ENCODE measurements at regions not wholly inside any gene's neighbourhood (a gene's known extent, or its start where the extent isn't known, plus 50 kb on each side); places are given as distances from the start of the nearest gene placed in this dataset.

DNA sequence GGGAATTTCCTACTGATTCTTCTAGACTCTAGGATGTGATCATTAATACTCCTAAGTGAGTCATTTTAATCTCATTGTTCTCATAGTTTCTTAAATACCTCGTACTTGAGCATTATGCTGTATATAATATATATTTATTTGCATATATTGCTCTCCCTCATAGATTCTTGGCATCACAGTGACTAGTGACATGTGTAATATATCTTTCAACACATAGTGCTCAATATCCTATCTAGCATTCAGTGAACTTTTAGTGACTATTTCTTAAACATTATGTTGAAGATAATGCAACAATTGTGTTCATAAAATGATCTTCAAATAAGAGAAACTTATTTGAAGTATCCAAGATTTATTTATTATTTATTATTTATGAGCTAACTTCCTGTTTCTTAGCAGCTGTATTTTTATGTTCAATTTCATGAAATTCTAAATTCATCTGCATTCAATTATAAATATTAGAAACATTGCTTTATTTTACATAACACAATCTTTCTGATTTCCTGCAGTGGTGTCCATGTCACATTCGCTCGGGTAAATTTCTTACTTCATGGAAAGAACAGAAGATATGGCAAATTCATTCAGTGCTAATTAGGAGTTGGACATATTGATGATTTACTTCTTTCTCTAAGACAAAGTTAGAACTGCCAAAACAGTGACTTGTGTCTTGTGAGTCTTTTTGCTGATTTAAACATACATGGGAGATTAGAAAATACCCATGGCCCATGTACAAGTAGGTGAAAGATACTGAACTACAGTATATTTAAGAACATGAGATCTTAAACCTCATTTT, 1095.5 kb upstream of the IGFBP7 start:
- no peaks in the 10 kb centered on the region for H3K27me3 ChIP-seq (ENCODE audit: control insufficient read depth in 1 of 2, insufficient read depth in 2 of 2, low read length in 2 of 2)
- H3K9ac ChIP-seq (ENCODE audit: low read length): no peak overlapping the region
- H3K27ac ChIP-seq (ENCODE audit: low read depth, low read length): no peak overlapping the region
- H3K9me3 ChIP-seq (ENCODE audit: low read length): no peaks in the 10 kb centered on the region
- H3K36me3 ChIP-seq (ENCODE audit: insufficient read depth, low read length): no peaks in the 10 kb centered on the region
- H3K4me1 ChIP-seq (ENCODE audit: insufficient read depth, low read length): no peaks in the 10 kb centered on the region
- no peak overlapping the region for H3K4me3 ChIP-seq (ENCODE audit: low read depth in 1 of 2, low read length in 2 of 2)

DNA sequence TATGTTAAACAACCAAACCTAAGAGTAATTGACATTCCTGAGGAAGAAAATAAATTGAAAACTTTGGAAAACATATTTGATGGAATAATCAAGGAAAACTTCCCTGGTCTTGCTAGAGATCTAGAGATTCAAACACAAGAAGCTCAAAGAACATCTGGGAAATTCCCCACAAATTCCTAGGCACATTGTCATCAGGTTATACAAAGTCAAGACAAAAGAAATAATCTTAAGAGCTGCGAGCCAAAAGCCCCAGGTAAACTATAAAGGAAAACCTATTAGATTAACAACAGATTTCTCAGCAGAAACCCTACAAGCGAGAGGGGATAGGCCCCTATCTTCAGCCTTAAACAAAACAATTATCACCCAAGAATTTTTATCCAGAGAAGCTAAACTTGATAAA, 1082.0 kb upstream of the IGFBP7 start:
- Histone ChIP-seq H3K4me3 (ENCODE audit: low read depth in 1 of 2, low read length in 2 of 2) (no peak overlapping the region), H3K9me3 (ENCODE audit: low read length) (no peaks in the 10 kb centered on the region), H3K27me3 (ENCODE audit: control insufficient read depth in 1 of 2, insufficient read depth in 2 of 2, low read length in 2 of 2) (no peaks in the 10 kb centered on the region), H3K36me3 (ENCODE audit: insufficient read depth, low read length) (no peaks in the 10 kb centered on the region), H3K4me1 (ENCODE audit: insufficient read depth, low read length) (no peaks in the 10 kb centered on the region), H3K27ac (ENCODE audit: low read depth, low read length) (no peak overlapping the region), H3K9ac (ENCODE audit: low read length) (no peak overlapping the region)

DNA sequence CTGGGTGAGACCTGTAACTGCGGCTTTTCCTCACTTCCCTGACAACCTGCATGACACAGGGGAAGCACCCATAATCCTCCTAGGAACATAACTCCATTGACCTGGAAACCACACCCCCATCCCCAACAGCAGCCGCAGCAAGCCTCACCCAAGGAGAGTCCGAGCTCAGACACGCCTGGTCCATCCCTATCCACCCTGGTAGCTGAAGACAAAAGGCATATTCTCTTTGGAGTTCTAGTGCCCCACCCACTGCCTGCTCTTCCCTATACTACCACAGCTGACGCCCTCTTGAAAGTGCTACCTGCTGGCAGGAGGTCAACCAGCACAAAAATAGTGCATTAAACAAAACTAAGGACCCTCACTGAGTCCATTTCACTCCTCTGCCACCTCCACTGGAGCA, 1080.9 kb upstream of the IGFBP7 start:
- no peaks in the 10 kb centered on the region for H3K4me1 ChIP-seq (ENCODE audit: insufficient read depth, low read length)
- H3K27me3 ChIP-seq (ENCODE audit: control insufficient read depth in 1 of 2, insufficient read depth in 2 of 2, low read length in 2 of 2): no peaks in the 10 kb centered on the region
- H3K9ac ChIP-seq (ENCODE audit: low read length): no peak overlapping the region
- no peaks in the 10 kb centered on the region for H3K9me3 ChIP-seq (ENCODE audit: low read length)
- no peaks in the 10 kb centered on the region for H3K36me3 ChIP-seq (ENCODE audit: insufficient read depth, low read length)
- H3K27ac ChIP-seq (ENCODE audit: low read depth, low read length): no peak overlapping the region
- H3K4me3 ChIP-seq (ENCODE audit: low read depth in 1 of 2, low read length in 2 of 2): no peak overlapping the region

DNA sequence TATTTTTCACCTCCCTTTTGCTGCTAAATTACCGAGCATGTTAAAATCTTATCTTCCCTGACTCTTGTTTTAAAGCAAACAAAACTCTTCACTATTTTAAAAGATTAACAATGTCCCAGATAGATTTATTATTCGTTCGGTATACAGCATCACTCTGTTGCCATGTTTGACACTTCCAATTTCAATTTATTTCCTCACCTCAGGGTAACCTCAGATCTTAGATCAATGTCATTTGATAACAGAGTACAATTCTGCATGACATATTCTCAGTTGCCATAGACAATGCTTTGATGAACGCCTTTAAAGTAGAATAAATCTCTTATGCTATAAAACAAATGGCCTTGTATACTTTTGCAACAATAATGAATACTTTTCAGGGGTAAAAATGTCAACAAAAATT, 1078.1 kb upstream of the IGFBP7 start:
- no peaks in the 10 kb centered on the region for H3K36me3 ChIP-seq (ENCODE audit: insufficient read depth, low read length)
- H3K4me3 ChIP-seq (ENCODE audit: low read depth in 1 of 2, low read length in 2 of 2): no peak overlapping the region
- H3K9ac ChIP-seq (ENCODE audit: low read length): no peak overlapping the region
- no peaks in the 10 kb centered on the region for H3K4me1 ChIP-seq (ENCODE audit: insufficient read depth, low read length)
- H3K27me3 ChIP-seq (ENCODE audit: control insufficient read depth in 1 of 2, insufficient read depth in 2 of 2, low read length in 2 of 2): no peaks in the 10 kb centered on the region
- H3K27ac ChIP-seq (ENCODE audit: low read depth, low read length): no peak overlapping the region
- no peaks in the 10 kb centered on the region for H3K9me3 ChIP-seq (ENCODE audit: low read length)

DNA sequence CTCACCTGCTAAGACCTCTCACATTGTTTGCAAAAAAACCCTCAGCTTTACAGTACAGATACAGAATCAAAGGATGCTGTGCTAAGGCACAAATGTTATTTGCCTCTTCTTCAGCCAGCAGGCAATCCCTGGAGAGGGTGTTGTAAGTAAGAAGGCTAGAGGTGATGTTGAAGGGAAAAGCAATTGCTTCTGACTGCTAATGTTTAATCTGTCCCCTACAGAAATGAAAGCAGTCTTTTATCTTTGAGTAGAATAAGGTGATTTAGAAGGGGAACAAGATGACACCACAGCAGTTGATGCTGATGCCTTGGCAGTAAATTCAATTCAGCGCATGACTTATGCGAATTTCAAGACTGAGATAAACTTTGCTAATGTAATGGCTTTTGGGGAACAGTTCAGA, 1064.8 kb upstream of the IGFBP7 start:
- Histone ChIP-seq H3K27ac (ENCODE audit: low read depth, low read length) (no peak overlapping the region), H3K27me3 (ENCODE audit: control insufficient read depth in 1 of 2, insufficient read depth in 2 of 2, low read length in 2 of 2) (no peaks in the 10 kb centered on the region), H3K4me3 (ENCODE audit: low read depth in 1 of 2, low read length in 2 of 2) (no peak overlapping the region), H3K36me3 (ENCODE audit: insufficient read depth, low read length) (no peaks in the 10 kb centered on the region), H3K9ac (ENCODE audit: low read length) (no peak overlapping the region), H3K9me3 (ENCODE audit: low read length) (no peaks in the 10 kb centered on the region), H3K4me1 (ENCODE audit: insufficient read depth, low read length) (no peaks in the 10 kb centered on the region)

DNA sequence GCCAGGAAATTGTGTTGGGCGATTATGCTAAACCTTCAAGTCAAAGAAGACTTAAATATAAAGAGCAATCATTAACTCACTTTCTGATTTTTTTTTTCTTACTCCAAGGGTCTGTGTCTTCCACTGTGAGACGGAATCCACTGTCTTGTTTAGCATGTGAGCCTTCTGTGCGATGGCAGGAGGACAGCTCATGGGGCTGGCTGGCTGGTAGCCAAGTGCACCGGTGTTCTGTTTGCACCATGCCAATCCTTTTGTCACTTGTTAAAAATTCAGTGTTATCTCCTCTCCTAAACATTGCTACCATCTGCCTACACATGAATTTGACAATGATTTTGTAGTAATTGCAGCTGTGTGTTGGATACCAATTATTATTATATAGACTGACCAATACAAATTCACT, 1056.3 kb upstream of the IGFBP7 start:
- no peaks in the 10 kb centered on the region for H3K27me3 ChIP-seq (ENCODE audit: control insufficient read depth in 1 of 2, insufficient read depth in 2 of 2, low read length in 2 of 2)
- no peak overlapping the region for H3K9ac ChIP-seq (ENCODE audit: low read length)
- H3K4me3 ChIP-seq (ENCODE audit: low read depth in 1 of 2, low read length in 2 of 2): no peak overlapping the region
- no peak overlapping the region for H3K27ac ChIP-seq (ENCODE audit: low read depth, low read length)
- H3K4me1 ChIP-seq (ENCODE audit: insufficient read depth, low read length): no peaks in the 10 kb centered on the region
- no peaks in the 10 kb centered on the region for H3K36me3 ChIP-seq (ENCODE audit: insufficient read depth, low read length)
- no peaks in the 10 kb centered on the region for H3K9me3 ChIP-seq (ENCODE audit: low read length)

DNA sequence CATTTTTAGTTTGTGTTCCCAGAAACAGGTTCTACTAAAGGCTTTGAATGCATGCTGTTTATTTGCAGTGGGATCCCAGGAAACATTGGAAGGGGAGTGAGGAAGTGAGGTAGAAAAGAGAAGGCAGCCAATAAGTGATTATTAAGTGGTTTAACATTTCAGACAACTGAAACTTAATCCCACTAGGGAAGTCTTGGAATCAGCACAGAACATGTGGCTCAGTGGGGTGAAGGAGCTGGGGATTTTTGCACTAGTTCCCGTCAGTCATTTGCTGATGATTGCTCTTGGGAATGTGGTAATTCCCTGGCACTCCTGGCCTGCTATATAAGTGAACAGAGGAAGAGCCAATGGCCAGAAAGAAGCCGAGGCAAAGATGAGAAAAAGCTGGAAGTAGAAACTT, 1053.0 kb upstream of the IGFBP7 start:
- Histone ChIP-seq H3K27ac (ENCODE audit: low read depth, low read length) (no peak overlapping the region), H3K9ac (ENCODE audit: low read length) (no peak overlapping the region), H3K9me3 (ENCODE audit: low read length) (no peaks in the 10 kb centered on the region), H3K27me3 (ENCODE audit: control insufficient read depth in 1 of 2, insufficient read depth in 2 of 2, low read length in 2 of 2) (no peaks in the 10 kb centered on the region), H3K4me1 (ENCODE audit: insufficient read depth, low read length) (no peaks in the 10 kb centered on the region), H3K36me3 (ENCODE audit: insufficient read depth, low read length) (no peaks in the 10 kb centered on the region), H3K4me3 (ENCODE audit: low read depth in 1 of 2, low read length in 2 of 2) (no peak overlapping the region)

DNA sequence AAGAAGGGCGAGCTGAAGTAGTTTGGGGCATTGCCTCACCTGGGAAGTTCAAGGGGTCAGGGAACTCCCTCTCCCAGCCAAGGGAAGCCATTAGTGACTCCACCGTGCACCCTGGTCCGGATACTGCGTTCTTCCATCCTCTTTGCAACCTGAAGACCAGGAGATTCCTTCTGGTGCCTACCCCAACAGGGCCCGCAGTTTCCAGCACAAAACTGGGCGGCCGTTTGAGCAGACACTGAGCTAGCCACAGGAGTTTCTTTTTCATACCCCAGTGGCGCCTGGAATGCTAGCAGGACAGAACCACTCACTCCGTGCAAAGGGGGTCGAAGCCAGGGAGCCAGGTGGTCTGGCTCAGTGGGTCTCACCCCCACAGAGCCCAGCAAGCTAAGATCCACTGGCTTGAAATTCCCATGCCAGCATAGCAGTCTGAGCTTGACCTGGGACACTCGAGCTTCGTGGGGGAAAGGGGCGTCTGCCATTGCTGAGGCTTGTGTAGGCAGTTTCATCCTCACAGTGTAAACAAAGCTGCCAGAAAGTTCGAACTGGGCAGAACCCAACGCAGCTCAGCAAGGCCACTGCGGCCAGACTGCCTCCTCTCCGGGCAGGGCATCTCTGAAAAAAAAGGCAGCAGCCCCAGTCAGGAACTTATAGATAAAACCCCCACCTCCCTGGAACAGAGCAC, 1039.4 kb upstream of the IGFBP7 start:
- Histone ChIP-seq H3K4me1 (ENCODE audit: insufficient read depth, low read length) (no peaks in the 10 kb centered on the region), H3K9ac (ENCODE audit: low read length) (no peak overlapping the region), H3K36me3 (ENCODE audit: insufficient read depth, low read length) (no peaks in the 10 kb centered on the region), H3K27ac (ENCODE audit: low read depth, low read length) (no peak overlapping the region), H3K27me3 (ENCODE audit: control insufficient read depth in 1 of 2, insufficient read depth in 2 of 2, low read length in 2 of 2) (no peaks in the 10 kb centered on the region), H3K4me3 (ENCODE audit: low read depth in 1 of 2, low read length in 2 of 2) (no peak overlapping the region), H3K9me3 (ENCODE audit: low read length) (no peaks in the 10 kb centered on the region)

DNA sequence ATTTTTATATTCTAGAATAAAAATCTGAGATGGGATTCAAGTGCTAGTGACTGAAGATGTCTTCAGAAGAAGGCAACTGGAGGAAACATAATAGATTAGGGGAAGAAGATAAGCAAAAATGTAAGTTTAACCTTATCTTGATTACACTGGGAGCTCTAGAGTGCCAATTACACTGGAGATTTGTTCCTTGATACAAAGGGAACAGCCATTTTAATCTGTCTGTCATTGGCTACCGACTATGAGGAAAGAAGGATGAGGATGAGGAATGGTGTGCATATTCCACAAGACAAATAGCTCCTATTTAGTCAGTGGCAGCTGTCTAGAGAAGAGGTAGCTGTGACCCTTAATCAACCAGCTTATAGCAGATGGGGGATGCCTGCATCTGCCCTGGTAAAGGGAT, 1034.5 kb upstream of the IGFBP7 start:
- H3K27ac ChIP-seq (ENCODE audit: low read depth, low read length): no peak overlapping the region
- no peak overlapping the region for H3K4me3 ChIP-seq (ENCODE audit: low read depth in 1 of 2, low read length in 2 of 2)
- H3K36me3 ChIP-seq (ENCODE audit: insufficient read depth, low read length): no peaks in the 10 kb centered on the region
- H3K27me3 ChIP-seq (ENCODE audit: control insufficient read depth in 1 of 2, insufficient read depth in 2 of 2, low read length in 2 of 2): no peaks in the 10 kb centered on the region
- no peak overlapping the region for H3K9ac ChIP-seq (ENCODE audit: low read length)
- H3K4me1 ChIP-seq (ENCODE audit: insufficient read depth, low read length): no peaks in the 10 kb centered on the region
- no peaks in the 10 kb centered on the region for H3K9me3 ChIP-seq (ENCODE audit: low read length)

DNA sequence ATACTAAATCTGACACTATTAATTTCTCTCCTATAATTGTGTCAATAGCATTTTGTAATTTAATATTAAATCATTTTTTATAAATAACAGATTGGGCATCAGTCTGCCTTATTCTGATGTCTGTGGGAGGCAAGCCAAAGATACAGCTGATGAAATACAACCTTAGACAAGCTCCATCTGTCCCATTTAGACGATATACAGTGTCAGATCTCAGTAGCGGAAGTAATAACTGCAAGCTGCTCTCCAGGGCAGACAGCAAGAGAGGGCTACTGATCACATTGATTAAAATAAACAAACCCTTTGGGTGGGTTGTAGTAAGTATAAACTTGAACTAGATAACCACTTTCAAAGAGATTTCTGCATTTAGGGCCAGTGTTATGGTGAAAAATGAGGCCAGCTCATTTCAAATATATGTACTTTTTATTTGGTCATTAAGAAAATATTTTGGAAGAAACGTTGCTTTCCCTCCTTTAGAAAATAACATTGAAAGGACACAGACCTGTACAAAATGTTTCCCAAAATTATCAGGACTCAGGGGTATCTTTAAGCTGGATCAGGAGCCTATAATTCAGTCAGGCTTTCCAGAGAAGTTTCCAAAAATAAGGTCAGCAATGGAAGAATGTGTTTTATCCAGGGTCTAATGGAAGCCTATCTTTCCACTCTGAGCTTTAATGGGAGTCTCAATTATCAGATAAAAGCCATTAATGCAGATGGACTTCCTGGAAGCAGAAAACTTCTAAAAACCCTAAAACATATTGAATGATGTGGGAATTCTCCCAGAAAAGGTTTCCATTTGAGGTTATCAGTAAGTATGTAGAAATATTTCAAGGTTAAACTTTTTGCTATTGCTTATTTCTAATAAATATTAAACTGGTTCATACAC, 1028.8 kb upstream of the IGFBP7 start:
- no peak overlapping the region for H3K9ac ChIP-seq (ENCODE audit: low read length)
- H3K27ac ChIP-seq (ENCODE audit: low read depth, low read length): no peak overlapping the region
- H3K36me3 ChIP-seq (ENCODE audit: insufficient read depth, low read length): no peaks in the 10 kb centered on the region
- no peak overlapping the region for H3K4me3 ChIP-seq (ENCODE audit: low read depth in 1 of 2, low read length in 2 of 2)
- no peaks in the 10 kb centered on the region for H3K27me3 ChIP-seq (ENCODE audit: control insufficient read depth in 1 of 2, insufficient read depth in 2 of 2, low read length in 2 of 2)
- H3K4me1 ChIP-seq (ENCODE audit: insufficient read depth, low read length): no peaks in the 10 kb centered on the region
- no peaks in the 10 kb centered on the region for H3K9me3 ChIP-seq (ENCODE audit: low read length)

DNA sequence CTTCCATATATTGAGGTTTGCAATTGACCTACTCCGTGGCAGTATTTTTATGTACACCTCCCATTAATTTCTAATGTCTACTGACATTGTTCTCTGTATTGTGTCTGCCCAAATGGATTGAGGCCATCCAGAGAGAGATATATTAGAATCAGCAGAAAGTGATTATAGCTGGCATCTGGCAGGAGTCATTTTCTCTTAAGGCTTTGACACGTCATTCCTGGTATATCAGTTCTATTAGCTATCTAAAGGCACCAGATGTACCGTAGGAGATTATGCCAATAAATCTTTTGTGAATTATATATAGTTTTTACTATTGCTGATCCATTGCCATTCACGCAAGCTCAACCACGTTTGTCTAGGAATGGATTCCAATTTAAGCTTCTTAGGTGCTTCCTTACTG, 1026.4 kb upstream of the IGFBP7 start:
- H3K9me3 ChIP-seq (ENCODE audit: low read length): no peaks in the 10 kb centered on the region
- H3K4me3 ChIP-seq (ENCODE audit: low read depth in 1 of 2, low read length in 2 of 2): no peak overlapping the region
- no peak overlapping the region for H3K27ac ChIP-seq (ENCODE audit: low read depth, low read length)
- no peaks in the 10 kb centered on the region for H3K36me3 ChIP-seq (ENCODE audit: insufficient read depth, low read length)
- H3K9ac ChIP-seq (ENCODE audit: low read length): no peak overlapping the region
- H3K27me3 ChIP-seq (ENCODE audit: control insufficient read depth in 1 of 2, insufficient read depth in 2 of 2, low read length in 2 of 2): no peaks in the 10 kb centered on the region
- no peaks in the 10 kb centered on the region for H3K4me1 ChIP-seq (ENCODE audit: insufficient read depth, low read length)

Measured in muscle layer of colon (tissue), 2 donors.